T-helper 1 cell treated with Interleukin-12 subunit alpha and Interleukin-12 subunit beta and Interleukin-4 antibody, amounts not matched to agents 30 μg/mL and 1 μg/mL, for 36 hours (primary cell): ENCODE measurements at regions not wholly inside any gene's neighbourhood (a gene's known extent, or its start where the extent isn't known, plus 50 kb on each side); places are given as distances from the start of the nearest gene placed in this dataset.

ENCODE experiments used
- H3K27ac Mint-ChIP-seq: one replicate; pipeline ENCODE4 v1.8.0; 2021; ENCODE audit warnings: mild to moderate bottlenecking, mixed read lengths
- H3K27me3 Mint-ChIP-seq: one replicate; pipeline ENCODE4 v1.8.0; 2021; ENCODE audit warnings: low read depth, mixed read lengths
- H3K36me3 Mint-ChIP-seq: one replicate; pipeline ENCODE4 v1.8.0; 2021; ENCODE audit warnings: low read depth, mixed read lengths
- H3K4me1 Mint-ChIP-seq: one replicate; pipeline ENCODE4 v1.8.0; 2021; ENCODE audit warnings: low read depth, mixed read lengths
- H3K4me3 Mint-ChIP-seq: one replicate; pipeline ENCODE4 v1.8.0; 2021; ENCODE audit warnings: mild to moderate bottlenecking, moderate library complexity, mixed read lengths
- H3K9me3 Mint-ChIP-seq: one replicate; pipeline ENCODE4 v1.8.0; 2021; ENCODE audit warnings: mixed read lengths

- no peaks in the 10 kb centered on the region for H3K4me1 Mint-ChIP-seq
- peak overlapping the region; percentile 31 for H3K27ac Mint-ChIP-seq
- no peaks in the 10 kb centered on the region for H3K9me3 Mint-ChIP-seq
- H3K27me3 Mint-ChIP-seq: peaks cover 8% of the 10 kb centered on the region
- H3K36me3 Mint-ChIP-seq: no peaks in the 10 kb centered on the region
- H3K4me3 Mint-ChIP-seq: no peak overlapping the region
These were observed 100.4 kb downstream of the PXDC1 start for GRCh38 chr6:3650959-3651697.

GRCh38 chr6:3650076-3650958 is 101.2 kb downstream of the PXDC1 start:
- Mint-ChIP-seq H3K4me1 (no peaks in the 10 kb centered on the region), H3K27ac (no peak overlapping the region), H3K27me3 (peaks cover 8% of the 10 kb centered on the region), H3K36me3 (no peaks in the 10 kb centered on the region), H3K4me3 (no peak overlapping the region), H3K9me3 (no peaks in the 10 kb centered on the region)

GRCh38 chr6:3648724-3649123 is 102.8 kb downstream of the PXDC1 start:
- Mint-ChIP-seq H3K4me1 (no peaks in the 10 kb centered on the region), H3K4me3 (no peak overlapping the region), H3K9me3 (no peaks in the 10 kb centered on the region), H3K27me3 (peaks cover 8% of the 10 kb centered on the region), H3K36me3 (no peaks in the 10 kb centered on the region), H3K27ac (no peak overlapping the region)

GRCh38 chr6:3646616-3647362 is 104.7 kb downstream of the PXDC1 start:
- H3K36me3 Mint-ChIP-seq: no peaks in the 10 kb centered on the region
- no peaks in the 10 kb centered on the region for H3K9me3 Mint-ChIP-seq
- H3K4me3 Mint-ChIP-seq: no peak overlapping the region
- no peaks in the 10 kb centered on the region for H3K4me1 Mint-ChIP-seq
- peaks cover 4% of the 10 kb centered on the region for H3K27me3 Mint-ChIP-seq
- no peak overlapping the region for H3K27ac Mint-ChIP-seq

- no peaks in the 10 kb centered on the region for H3K9me3 Mint-ChIP-seq
- H3K36me3 Mint-ChIP-seq: no peaks in the 10 kb centered on the region
- H3K4me3 Mint-ChIP-seq: no peak overlapping the region
- H3K4me1 Mint-ChIP-seq: no peaks in the 10 kb centered on the region
- H3K27me3 Mint-ChIP-seq: peaks cover 4% of the 10 kb centered on the region
- H3K27ac Mint-ChIP-seq: no peak overlapping the region
These were observed 106.8 kb downstream of the PXDC1 start for GRCh38 chr6:3644739-3645012.

- no peaks in the 10 kb centered on the region for H3K36me3 Mint-ChIP-seq
- H3K27me3 Mint-ChIP-seq: peaks cover 4% of the 10 kb centered on the region
- no peak overlapping the region for H3K4me3 Mint-ChIP-seq
- no peaks in the 10 kb centered on the region for H3K9me3 Mint-ChIP-seq
- no peaks in the 10 kb centered on the region for H3K4me1 Mint-ChIP-seq
- no peak overlapping the region for H3K27ac Mint-ChIP-seq
These were observed 107.4 kb downstream of the PXDC1 start for GRCh38 chr6:3643921-3644738.

GRCh38 chr6:3640868-3641267 is 110.6 kb downstream of the PXDC1 start:
- Mint-ChIP-seq H3K4me3 (no peak overlapping the region), H3K27me3 (peaks cover 8% of the 10 kb centered on the region), H3K27ac (no peak overlapping the region)

GRCh38 chr6:3638662-3639061 is 112.9 kb downstream of the PXDC1 start:
- Mint-ChIP-seq H3K27me3 (peaks cover 8% of the 10 kb centered on the region), H3K27ac (no peak overlapping the region), H3K4me1 (no peaks in the 10 kb centered on the region), H3K4me3 (no peak overlapping the region), H3K9me3 (no peaks in the 10 kb centered on the region), H3K36me3 (no peaks in the 10 kb centered on the region)

More at GRCh38 chr6:3640868-3641267, 110.6 kb downstream of the PXDC1 start:
- no peaks in the 10 kb centered on the region for H3K9me3 Mint-ChIP-seq
- no peaks in the 10 kb centered on the region for H3K4me1 Mint-ChIP-seq
- no peaks in the 10 kb centered on the region for H3K36me3 Mint-ChIP-seq

GRCh38 chr6:3636060-3636459 is 115.5 kb downstream of the PXDC1 start:
- H3K4me3 Mint-ChIP-seq: no peak overlapping the region
- H3K27me3 Mint-ChIP-seq: peaks cover 4% of the 10 kb centered on the region
- H3K27ac Mint-ChIP-seq: no peak overlapping the region
- H3K4me1 Mint-ChIP-seq: no peaks in the 10 kb centered on the region
- H3K36me3 Mint-ChIP-seq: no peaks in the 10 kb centered on the region
- no peaks in the 10 kb centered on the region for H3K9me3 Mint-ChIP-seq

GRCh38 chr6:3635482-3635881 is 116.0 kb downstream of the PXDC1 start:
- no peak overlapping the region for H3K4me3 Mint-ChIP-seq
- H3K27me3 Mint-ChIP-seq: peaks cover 4% of the 10 kb centered on the region
- no peaks in the 10 kb centered on the region for H3K4me1 Mint-ChIP-seq
- H3K27ac Mint-ChIP-seq: no peak overlapping the region
- H3K36me3 Mint-ChIP-seq: no peaks in the 10 kb centered on the region
- no peaks in the 10 kb centered on the region for H3K9me3 Mint-ChIP-seq

- no peaks in the 10 kb centered on the region for H3K4me1 Mint-ChIP-seq
- peaks cover 5% of the 10 kb centered on the region for H3K27me3 Mint-ChIP-seq
These were observed 117.2 kb downstream of the PXDC1 start for GRCh38 chr6:3634280-3634816.

GRCh38 chr6:3633711-3634110 is 117.8 kb downstream of the PXDC1 start:
- no peak overlapping the region for H3K27ac Mint-ChIP-seq
- H3K36me3 Mint-ChIP-seq: no peaks in the 10 kb centered on the region
- no peaks in the 10 kb centered on the region for H3K9me3 Mint-ChIP-seq
- H3K4me3 Mint-ChIP-seq: no peak overlapping the region
- H3K4me1 Mint-ChIP-seq: no peaks in the 10 kb centered on the region
- H3K27me3 Mint-ChIP-seq: peaks cover 11% of the 10 kb centered on the region

More at GRCh38 chr6:3634280-3634816, 117.2 kb downstream of the PXDC1 start:
- Mint-ChIP-seq H3K4me3 (no peak overlapping the region), H3K9me3 (no peaks in the 10 kb centered on the region), H3K27ac (no peak overlapping the region), H3K36me3 (no peaks in the 10 kb centered on the region)

- Mint-ChIP-seq H3K36me3 (no peaks in the 10 kb centered on the region), H3K4me1 (no peaks in the 10 kb centered on the region), H3K27ac (no peak overlapping the region), H3K9me3 (no peaks in the 10 kb centered on the region), H3K27me3 (peaks cover 20% of the 10 kb centered on the region), H3K4me3 (no peak overlapping the region)
These were observed 119.6 kb downstream of the PXDC1 start for GRCh38 chr6:3631877-3632276.

GRCh38 chr6:3631186-3631585 is 120.3 kb downstream of the PXDC1 start:
- H3K4me3 Mint-ChIP-seq: no peak overlapping the region
- no peaks in the 10 kb centered on the region for H3K9me3 Mint-ChIP-seq
- no peaks in the 10 kb centered on the region for H3K36me3 Mint-ChIP-seq
- no peak overlapping the region for H3K27ac Mint-ChIP-seq
- no peaks in the 10 kb centered on the region for H3K4me1 Mint-ChIP-seq
- H3K27me3 Mint-ChIP-seq: peaks cover 20% of the 10 kb centered on the region
